DND-41 (cell line): ENCODE measurements at regions not wholly inside any gene's neighbourhood (a gene's known extent, or its start where the extent isn't known, plus 50 kb on each side); places are given as distances from the start of the nearest gene placed in this dataset.

ENCODE experiments used
- ATAC-seq: fragments of 200-7000 bp; cut with Tn5 transposase; 3 replicates; pipeline ENCODE4 v1.9.1; 2021; ENCODE audit warnings: low read depth; ENCODE audit not compliant: insufficient read depth
- DNase-seq: peaks from one replicate; pipeline ENCODE4 v3.0.0-alpha.2; 2020
- H2AFZ ChIP-seq: 2 replicates; pipeline ENCODE4 v1.6.0; 2012; ENCODE audit warnings: low read depth, low read length
- H3K27ac ChIP-seq: 2 replicates; pipeline ENCODE4 v1.5.1; 2012; ENCODE audit warnings: low read length, inconsistent platforms
- H3K27me3 ChIP-seq: fragments of 200-600 bp; sonication (generic); 2 replicates; pipeline ENCODE4 v1.6.0; 2012; ENCODE audit warnings: low read length, mild to moderate bottlenecking, inconsistent platforms; ENCODE audit not compliant: insufficient read depth, poor library complexity
- H3K36me3 ChIP-seq: 2 replicates; pipeline ENCODE4 v1.5.1; 2012; ENCODE audit warnings: low read length, inconsistent platforms; ENCODE audit not compliant: insufficient read depth
- H3K4me1 ChIP-seq: 2 replicates; pipeline ENCODE4 v1.5.1; 2012; ENCODE audit warnings: mild to moderate bottlenecking, low read length; ENCODE audit not compliant: insufficient read depth
- H3K4me2 ChIP-seq: 2 replicates; pipeline ENCODE4 v1.6.0; 2012; ENCODE audit warnings: mild to moderate bottlenecking, moderate library complexity, low read length, inconsistent platforms; ENCODE audit not compliant: insufficient read depth
- H3K4me3 ChIP-seq, 2 experiments: fragments of 200-600 bp in 1 of 2; shearing (Covaris generic) in 1 of 2; 2 replicates each; pipeline ENCODE4 v1.5.1; 2012 to 2016; ENCODE audit warnings: inconsistent platforms in 2 of 2, low read length in 2 of 2, mild to moderate bottlenecking in 2 of 2, low read depth in 1 of 2, moderate library complexity in 1 of 2
- H3K79me2 ChIP-seq: 2 replicates; pipeline ENCODE4 v1.6.0; 2012; ENCODE audit warnings: low read length, inconsistent platforms; ENCODE audit not compliant: insufficient read depth
- H3K9ac ChIP-seq: 2 replicates; pipeline ENCODE4 v1.6.0; 2012; ENCODE audit warnings: low read depth, mild to moderate bottlenecking, inconsistent platforms, low read length, moderate library complexity
- H3K9me3 ChIP-seq: 2 replicates; pipeline ENCODE4 v1.5.1; 2012; ENCODE audit warnings: low read length, moderate library complexity, mild to moderate bottlenecking, inconsistent platforms; ENCODE audit not compliant: insufficient read depth, severe bottlenecking
- H4K20me1 ChIP-seq: 2 replicates; pipeline ENCODE4 v1.6.0; 2012; ENCODE audit warnings: low read length; ENCODE audit not compliant: insufficient read depth
- EZH2 ChIP-seq: IDR thresholded peaks from 3 replicates; pipeline ENCODE4 v1.6.1; 2012; ENCODE audit warnings: borderline replicate concordance, low read depth, mild to moderate bottlenecking, moderate library complexity, low read length, inconsistent platforms; ENCODE audit not compliant: severe bottlenecking
- TF ChIP-seq, protein P1 (sequence below): IDR thresholded peaks from 2 replicates; pipeline ENCODE4 v1.5.1; 2012; ENCODE audit warnings: borderline replicate concordance, low read length, moderate library complexity, mild to moderate bottlenecking; ENCODE audit not compliant: poor library complexity, severe bottlenecking; ENCODE audit errors: extremely low read depth

- no peak overlapping the region for H3K27ac ChIP-seq
Observed at GRCh38 chr18:45201029-45201428, 414.2 kb upstream of the SLC14A2 start.

DNA sequence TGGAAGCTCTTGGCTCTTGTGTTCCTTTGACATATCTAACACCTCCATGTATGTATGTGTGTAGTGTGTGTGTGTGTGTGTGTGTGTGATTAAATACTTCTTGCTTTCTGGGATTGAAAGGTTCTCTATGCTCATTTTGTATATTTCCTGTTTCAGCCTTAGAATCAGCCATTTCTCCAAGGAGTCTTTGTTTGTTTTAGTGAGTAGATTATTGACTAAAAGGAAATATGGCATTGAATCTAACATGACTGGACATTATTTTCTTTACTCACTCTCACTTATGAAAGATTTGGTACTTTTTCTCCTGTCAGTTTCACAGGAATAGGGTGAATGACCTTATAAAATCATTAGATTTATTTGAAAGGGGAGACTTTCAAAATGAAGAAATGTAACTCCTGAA lies 413.8 kb upstream of the SLC14A2 start:
- TF ChIP-seq, protein P1, sequence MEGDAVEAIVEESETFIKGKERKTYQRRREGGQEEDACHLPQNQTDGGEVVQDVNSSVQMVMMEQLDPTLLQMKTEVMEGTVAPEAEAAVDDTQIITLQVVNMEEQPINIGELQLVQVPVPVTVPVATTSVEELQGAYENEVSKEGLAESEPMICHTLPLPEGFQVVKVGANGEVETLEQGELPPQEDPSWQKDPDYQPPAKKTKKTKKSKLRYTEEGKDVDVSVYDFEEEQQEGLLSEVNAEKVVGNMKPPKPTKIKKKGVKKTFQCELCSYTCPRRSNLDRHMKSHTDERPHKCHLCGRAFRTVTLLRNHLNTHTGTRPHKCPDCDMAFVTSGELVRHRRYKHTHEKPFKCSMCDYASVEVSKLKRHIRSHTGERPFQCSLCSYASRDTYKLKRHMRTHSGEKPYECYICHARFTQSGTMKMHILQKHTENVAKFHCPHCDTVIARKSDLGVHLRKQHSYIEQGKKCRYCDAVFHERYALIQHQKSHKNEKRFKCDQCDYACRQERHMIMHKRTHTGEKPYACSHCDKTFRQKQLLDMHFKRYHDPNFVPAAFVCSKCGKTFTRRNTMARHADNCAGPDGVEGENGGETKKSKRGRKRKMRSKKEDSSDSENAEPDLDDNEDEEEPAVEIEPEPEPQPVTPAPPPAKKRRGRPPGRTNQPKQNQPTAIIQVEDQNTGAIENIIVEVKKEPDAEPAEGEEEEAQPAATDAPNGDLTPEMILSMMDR: no peak
- no peak for TF ChIP-seq EZH2

More at GRCh38 chr18:45201029-45201428, 414.2 kb upstream of the SLC14A2 start:
- Histone ChIP-seq H3K79me2 (no peaks in the 10 kb centered on the region), H2AFZ (no peak overlapping the region), H4K20me1 (no peaks in the 10 kb centered on the region), H3K4me2 (no peak overlapping the region), H3K27me3 (no peaks in the 10 kb centered on the region), H3K4me1 (no peaks in the 10 kb centered on the region), H3K9me3 (no peaks in the 10 kb centered on the region), H3K36me3 (no peaks in the 10 kb centered on the region), H3K9ac (no peak overlapping the region), H3K4me3 (no peak overlapping the region)
- no peak for ATAC-seq
- no peak for DNase-seq
- no peak for TF ChIP-seq EZH2

GRCh38 chr18:45202061-45202460 lies 413.2 kb upstream of the SLC14A2 start:
- Histone ChIP-seq H3K4me3 (no peak overlapping the region), H3K79me2 (no peaks in the 10 kb centered on the region), H4K20me1 (no peaks in the 10 kb centered on the region), H3K9me3 (no peaks in the 10 kb centered on the region), H3K36me3 (no peaks in the 10 kb centered on the region), H3K9ac (no peak overlapping the region), H3K27ac (no peak overlapping the region), H2AFZ (no peak overlapping the region), H3K4me2 (no peak overlapping the region), H3K27me3 (no peaks in the 10 kb centered on the region), H3K4me1 (no peaks in the 10 kb centered on the region)
- ATAC-seq: no peak
- no peak for DNase-seq
- TF ChIP-seq, protein P1: no peak
- no peak for TF ChIP-seq EZH2

More for the DNA sequence above, 413.8 kb upstream of the SLC14A2 start:
- H3K79me2 ChIP-seq: no peaks in the 10 kb centered on the region
- H3K4me1 ChIP-seq: no peaks in the 10 kb centered on the region
- H3K4me2 ChIP-seq: no peak overlapping the region
- no peaks in the 10 kb centered on the region for H4K20me1 ChIP-seq
- H3K27ac ChIP-seq: no peak overlapping the region
- no peak overlapping the region for H2AFZ ChIP-seq
- H3K9ac ChIP-seq: no peak overlapping the region
- DNase-seq (no peak), ATAC-seq (no peak)
- H3K36me3 ChIP-seq: no peaks in the 10 kb centered on the region
- H3K9me3 ChIP-seq: no peaks in the 10 kb centered on the region
- no peaks in the 10 kb centered on the region for H3K27me3 ChIP-seq
- H3K4me3 ChIP-seq: no peak overlapping the region

DNA sequence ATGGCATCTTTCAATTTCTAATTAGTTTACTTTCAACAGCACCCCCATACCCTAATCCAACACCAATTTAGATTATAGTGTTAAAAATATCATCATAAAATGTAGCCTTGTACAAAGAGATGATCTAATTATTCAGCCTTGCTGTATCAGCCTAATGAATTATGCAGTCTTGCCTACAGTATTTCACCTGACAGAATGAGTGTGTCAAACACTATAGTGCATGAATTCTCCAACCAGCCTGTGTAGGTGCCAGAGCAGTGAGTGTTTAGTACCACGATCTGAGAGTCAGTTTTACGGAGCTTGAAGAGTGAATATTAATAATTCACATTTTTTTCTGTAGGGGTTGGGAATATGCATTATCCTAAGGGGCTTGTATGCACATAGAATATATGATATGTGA lies 411.6 kb upstream of the SLC14A2 start:
- no peak overlapping the region for H3K4me3 ChIP-seq
- H3K27ac ChIP-seq: no peak overlapping the region
- no peaks in the 10 kb centered on the region for H4K20me1 ChIP-seq
- DNase-seq: no peak
- H3K36me3 ChIP-seq: no peaks in the 10 kb centered on the region
- no peaks in the 10 kb centered on the region for H3K79me2 ChIP-seq
- no peak for ATAC-seq
- no peak overlapping the region for H3K9ac ChIP-seq
- no peaks in the 10 kb centered on the region for H3K9me3 ChIP-seq
- no peak overlapping the region for H3K4me2 ChIP-seq
- TF ChIP-seq, protein P1: no peak
- no peak for TF ChIP-seq EZH2
- H2AFZ ChIP-seq: no peak overlapping the region
- no peaks in the 10 kb centered on the region for H3K4me1 ChIP-seq
- H3K27me3 ChIP-seq: no peaks in the 10 kb centered on the region
